ENCODE measurements at regions not wholly inside any gene's neighbourhood (a gene's known extent, or its start where the extent isn't known, plus 50 kb on each side); places are given as distances from the start of the nearest gene placed in this dataset.

GRCh38 chr13:40121722-40122121 is 466.3 kb downstream of the COG6 start:
- Histone ChIP-seq H3K4me3 (replicated peaks in 1 of 4; ENCODE audit: control extremely low read depth in 1 of 4, insufficient read depth in 1 of 4, low read depth in 3 of 4, low read length in 4 of 4) (no peak overlapping the region), H3K4me2 (ENCODE audit: extremely low read depth, insufficient read depth, low read length) (no peak overlapping the region), H3K4me1 (ENCODE audit: control insufficient read depth, extremely low read depth, insufficient read depth, low read length) (no peaks in the 10 kb centered on the region), H3K27me3 (ENCODE audit: control insufficient read depth, insufficient read depth, low read length) (no peaks in the 10 kb centered on the region), H3K79me2 (ENCODE audit: control insufficient read depth, insufficient read depth, low read length) (no peaks in the 10 kb centered on the region), H3K9me3 (ENCODE audit: control insufficient read depth, insufficient read depth, low read depth, low read length) (no peaks in the 10 kb centered on the region), H3K27ac (ENCODE audit: insufficient read depth, low read length) (no peak overlapping the region), H4K20me1 (ENCODE audit: control insufficient read depth, extremely low read depth, insufficient read depth, low read length) (no peaks in the 10 kb centered on the region), H2AFZ (ENCODE audit: low read length) (no peak overlapping the region), H3K9ac (ENCODE audit: insufficient read depth, low read length) (no peak overlapping the region), H3K36me3 (ENCODE audit: control insufficient read depth, insufficient read depth, low read length) (no peaks in the 10 kb centered on the region)
- no peak for TF ChIP-seq CTCF (conservative IDR thresholded peaks at IDR 0.05 in 1 of 2, IDR thresholded peaks at IDR 0.05 in 1 of 2; ENCODE audit: low read depth in 1 of 2, low read length in 2 of 2)
- TF ChIP-seq EZH2 (IDR thresholded peaks at IDR 0.05; ENCODE audit: low read length, missing control alignments) = no peak
- DNase-seq (ENCODE audit: low read depth in 2 of 2) = no peak

- DNase-seq (ENCODE audit: low read depth in 2 of 2) = no peak
- Histone ChIP-seq H3K36me3 (ENCODE audit: control insufficient read depth, insufficient read depth, low read length) (no peaks in the 10 kb centered on the region), H4K20me1 (ENCODE audit: control insufficient read depth, extremely low read depth, insufficient read depth, low read length) (no peaks in the 10 kb centered on the region), H3K4me2 (ENCODE audit: extremely low read depth, insufficient read depth, low read length) (no peak overlapping the region), H2AFZ (ENCODE audit: low read length) (no peak overlapping the region), H3K27me3 (ENCODE audit: control insufficient read depth, insufficient read depth, low read length) (no peaks in the 10 kb centered on the region), H3K79me2 (ENCODE audit: control insufficient read depth, insufficient read depth, low read length) (no peaks in the 10 kb centered on the region), H3K9ac (ENCODE audit: insufficient read depth, low read length) (no peak overlapping the region), H3K9me3 (ENCODE audit: control insufficient read depth, insufficient read depth, low read depth, low read length) (no peaks in the 10 kb centered on the region), H3K4me1 (ENCODE audit: control insufficient read depth, extremely low read depth, insufficient read depth, low read length) (no peaks in the 10 kb centered on the region), H3K27ac (ENCODE audit: insufficient read depth, low read length) (no peak overlapping the region), H3K4me3 (replicated peaks in 1 of 4; ENCODE audit: control extremely low read depth in 1 of 4, insufficient read depth in 1 of 4, low read depth in 3 of 4, low read length in 4 of 4) (no peak overlapping the region)
- TF ChIP-seq EZH2 (IDR thresholded peaks at IDR 0.05; ENCODE audit: low read length, missing control alignments) (no peak), CTCF (conservative IDR thresholded peaks at IDR 0.05 in 1 of 2, IDR thresholded peaks at IDR 0.05 in 1 of 2; ENCODE audit: low read depth in 1 of 2, low read length in 2 of 2) (no peak)
Measured at GRCh38 chr13:40123962-40124632, 468.6 kb downstream of the COG6 start.

GRCh38 chr13:40124633-40125015 is 469.2 kb downstream of the COG6 start:
- Histone ChIP-seq H3K9ac (ENCODE audit: insufficient read depth, low read length) (no peak overlapping the region), H3K79me2 (ENCODE audit: control insufficient read depth, insufficient read depth, low read length) (no peaks in the 10 kb centered on the region), H3K36me3 (ENCODE audit: control insufficient read depth, insufficient read depth, low read length) (no peaks in the 10 kb centered on the region), H3K4me1 (ENCODE audit: control insufficient read depth, extremely low read depth, insufficient read depth, low read length) (no peaks in the 10 kb centered on the region), H3K9me3 (ENCODE audit: control insufficient read depth, insufficient read depth, low read depth, low read length) (no peaks in the 10 kb centered on the region), H4K20me1 (ENCODE audit: control insufficient read depth, extremely low read depth, insufficient read depth, low read length) (no peaks in the 10 kb centered on the region), H3K4me3 (replicated peaks in 1 of 4; ENCODE audit: control extremely low read depth in 1 of 4, insufficient read depth in 1 of 4, low read depth in 3 of 4, low read length in 4 of 4) (no peak overlapping the region), H3K27ac (ENCODE audit: insufficient read depth, low read length) (no peak overlapping the region), H3K4me2 (ENCODE audit: extremely low read depth, insufficient read depth, low read length) (no peak overlapping the region), H2AFZ (ENCODE audit: low read length) (no peak overlapping the region), H3K27me3 (ENCODE audit: control insufficient read depth, insufficient read depth, low read length) (no peaks in the 10 kb centered on the region)
- TF ChIP-seq EZH2 (IDR thresholded peaks at IDR 0.05; ENCODE audit: low read length, missing control alignments) (no peak), CTCF (conservative IDR thresholded peaks at IDR 0.05 in 1 of 2, IDR thresholded peaks at IDR 0.05 in 1 of 2; ENCODE audit: low read depth in 1 of 2, low read length in 2 of 2) (no peak)
- DNase-seq (ENCODE audit: low read depth in 2 of 2) = no peak

All from fibroblast of lung (primary cell).